GM12878 (cell line): ENCODE measurements at regions not wholly inside any gene's neighbourhood (a gene's known extent, or its start where the extent isn't known, plus 50 kb on each side); places are given as distances from the start of the nearest gene placed in this dataset.

ENCODE experiments used
- ATAC-seq: fragments of 200-7000 bp; cut with Tn5 transposase; 3 replicates; pipeline ENCODE4 v1.9.1; 2020; ENCODE audit warnings: mild to moderate bottlenecking, moderate library complexity
- BruUV-seq: library from RNA; stranded (reverse); fragments of 400-500 nt; replicated peaks from 2 replicates; lab custom pipeline; 2021; lab: Mats Ljungman, UMichigan
- CTCF ChIA-PET: fragments of 300-600 bp; sonication (Branson Sonifier 250); formaldehyde crosslinking; extraction: SDS; loops from one replicate; lab custom pipeline; 2021; ENCODE audit warnings: inconsistent platforms; lab: Yijun Ruan, JAX
- POLR2A ChIA-PET: fragments of 350-600 bp; formaldehyde crosslinking; extraction: SDS; loops from one replicate; lab custom pipeline; 2021; ENCODE audit warnings: inconsistent platforms; lab: Charles Lee
- RAD21 ChIA-PET: fragments of 300-600 bp; sonication (Branson Sonifier 250); formaldehyde crosslinking; loops from one replicate; lab custom pipeline; 2023; ENCODE audit warnings: antibody characterized with exemption; ENCODE audit not compliant: unreplicated experiment; lab: Charles Lee
- SMC1A ChIA-PET: fragments of 300-600 bp; sonication (Branson Sonifier 250); formaldehyde crosslinking; loops from one replicate; lab custom pipeline; 2023; ENCODE audit not compliant: unreplicated experiment, uncharacterized antibody; lab: Charles Lee
- DNase-seq: peaks from one replicate; pipeline ENCODE4 v3.0.0-alpha.2; 2011; ENCODE audit warnings: low read depth, low spot score
- FAIRE-seq: peaks from 3 replicates; lab custom pipeline; 2011; peaks lifted over from hg19 to GRCh38; lab: Jason Lieb, UNC
- H2AFZ ChIP-seq: 2 replicates; pipeline ENCODE4 v1.6.0; 2011; ENCODE audit warnings: low read depth, low read length, control low read depth; ENCODE audit not compliant: control insufficient read depth
- H3K27ac ChIP-seq: 2 replicates; pipeline ENCODE4 v1.5.1; 2011; ENCODE audit warnings: control low read depth; ENCODE audit not compliant: control insufficient read depth, insufficient read depth
- H3K27me3 ChIP-seq, 2 experiments: replicated peaks in 1 of 2; 2 replicates each; pipeline versions ENCODE4 v1.6.0 to v1.6.1; 2011; ENCODE audit warnings: low read length in 1 of 2; ENCODE audit not compliant: control insufficient read depth in 2 of 2, insufficient read depth in 2 of 2
- H3K36me3 ChIP-seq, 2 experiments: 2 replicates each; pipeline ENCODE4 v1.5.1; 2011; ENCODE audit warnings: low read length in 1 of 2; ENCODE audit not compliant: control insufficient read depth in 2 of 2, insufficient read depth in 2 of 2
- H3K4me1 ChIP-seq: 2 replicates; pipeline ENCODE4 v1.6.1; 2011; ENCODE audit warnings: mild to moderate bottlenecking, low read length, moderate library complexity, mixed read lengths; ENCODE audit not compliant: control insufficient read depth, insufficient read depth
- H3K4me2 ChIP-seq: 2 replicates; pipeline ENCODE4 v1.6.0; 2011; ENCODE audit warnings: control low read depth; ENCODE audit not compliant: control insufficient read depth, insufficient read depth
- H3K4me3 ChIP-seq: fragments of 200-600 bp; sonication (generic); 2 replicates; pipeline ENCODE4 v1.5.1; 2016
- H3K79me2 ChIP-seq: 2 replicates; pipeline ENCODE4 v1.6.0; 2011; ENCODE audit warnings: low read length; ENCODE audit not compliant: control insufficient read depth, insufficient read depth
- H3K9ac ChIP-seq: 2 replicates; pipeline ENCODE4 v1.8.0; 2011; ENCODE audit warnings: low read length, control low read depth, mixed read lengths; ENCODE audit not compliant: control insufficient read depth, insufficient read depth
- H3K9me3 ChIP-seq: replicated peaks from 3 replicates; pipeline ENCODE4 v1.5.1; 2011; ENCODE audit warnings: mild to moderate bottlenecking, low read length; ENCODE audit not compliant: control insufficient read depth, insufficient read depth
- H4K20me1 ChIP-seq: 2 replicates; pipeline ENCODE4 v1.6.0; 2011; ENCODE audit not compliant: control insufficient read depth, insufficient read depth
- ATF7 ChIP-seq: fragments of 450-650 bp; IDR thresholded peaks from 2 replicates; pipeline ENCODE4 v1.6.1; 2016; ENCODE audit warnings: low read depth, mild to moderate bottlenecking
- DPF2 ChIP-seq: fragments of 450-650 bp; IDR thresholded peaks from 2 replicates; pipeline ENCODE4 v1.6.1; 2017; ENCODE audit warnings: mild to moderate bottlenecking
- EED ChIP-seq: sonication (generic); IDR thresholded peaks from 2 replicates; pipeline ENCODE4 v1.6.1; 2016; ENCODE audit warnings: antibody characterized with exemption, low read depth
- HDGF ChIP-seq: fragments of 450-650 bp; IDR thresholded peaks from 2 replicates; pipeline ENCODE4 v1.6.1; 2016; ENCODE audit warnings: antibody characterized with exemption
- HSF1 ChIP-seq: fragments of 150-350 bp; IDR thresholded peaks from 2 replicates; pipeline ENCODE4 v1.6.1; 2014; ENCODE audit warnings: mild to moderate bottlenecking, low read depth, low read length
- MTA2 ChIP-seq: fragments of 450-650 bp; IDR thresholded peaks from 2 replicates; pipeline ENCODE4 v1.6.1; 2016; ENCODE audit warnings: low read depth, mild to moderate bottlenecking, moderate library complexity
- NBN ChIP-seq: fragments of 450-650 bp; IDR thresholded peaks from 2 replicates; pipeline ENCODE4 v1.6.1; 2016
- RUNX3 ChIP-seq: IDR thresholded peaks from 2 replicates; pipeline ENCODE4 v1.6.1; 2012; ENCODE audit warnings: low read length, inconsistent platforms
- SUZ12 ChIP-seq: fragments of 200-600 bp; sonication (generic); IDR thresholded peaks from one replicate; pipeline ENCODE4 v1.6.1; 2018; ENCODE audit warnings: antibody characterized with exemption, mild to moderate bottlenecking; ENCODE audit not compliant: unreplicated experiment
- TAF1 ChIP-seq: IDR thresholded peaks from 2 replicates; pipeline ENCODE4 v1.6.1; 2011; ENCODE audit warnings: mild to moderate bottlenecking, low read depth, low read length, borderline replicate concordance
- TBL1XR1 ChIP-seq: IDR thresholded peaks from 2 replicates; pipeline ENCODE4 v1.6.1; 2012; ENCODE audit warnings: low read depth, low read length, improper control_type of control experiment
- TCF12 ChIP-seq: IDR thresholded peaks from 2 replicates; pipeline ENCODE4 v1.6.1; 2011; ENCODE audit warnings: low read depth, mild to moderate bottlenecking, low read length
- TCF3 ChIP-seq: IDR thresholded peaks from 2 replicates; pipeline ENCODE4 v1.6.1; 2012; ENCODE audit warnings: low read depth, mild to moderate bottlenecking, low read length, borderline replicate concordance; ENCODE audit not compliant: insufficient read depth
- YBX1 ChIP-seq: fragments of 450-650 bp; IDR thresholded peaks from 2 replicates; pipeline ENCODE4 v1.6.1; 2016; ENCODE audit warnings: antibody characterized with exemption
- ZBTB33 ChIP-seq: fragments of 450-650 bp; IDR thresholded peaks from 2 replicates; pipeline ENCODE4 v1.6.1; 2017; ENCODE audit warnings: mild to moderate bottlenecking
- WGBS: methylation state at CpG from one replicate; pipeline ENCODE4 v1.1.6; 2016; ENCODE audit warnings: low lambda C conversion rate; ENCODE audit not compliant: insufficient replicate concordance, insufficient coverage; ENCODE audit errors: missing lambda C conversion rate; 5-methylcytosine and 5-hydroxymethylcytosine counted together
- in situ Hi-C: fragments of 300-500 bp; cut with MboI; formaldehyde crosslinking; loops from 9 replicates; pipeline ENCODE4 v1.14.3; 2018; ENCODE audit warnings: mixed read lengths
- intact Hi-C: fragments of 100-400 bp; cut with micrococcal nuclease; formaldehyde crosslinking; loops from one replicate; pipeline ENCODE4 v1.14.2; 2022; ENCODE audit not compliant: unreplicated experiment

DNA sequence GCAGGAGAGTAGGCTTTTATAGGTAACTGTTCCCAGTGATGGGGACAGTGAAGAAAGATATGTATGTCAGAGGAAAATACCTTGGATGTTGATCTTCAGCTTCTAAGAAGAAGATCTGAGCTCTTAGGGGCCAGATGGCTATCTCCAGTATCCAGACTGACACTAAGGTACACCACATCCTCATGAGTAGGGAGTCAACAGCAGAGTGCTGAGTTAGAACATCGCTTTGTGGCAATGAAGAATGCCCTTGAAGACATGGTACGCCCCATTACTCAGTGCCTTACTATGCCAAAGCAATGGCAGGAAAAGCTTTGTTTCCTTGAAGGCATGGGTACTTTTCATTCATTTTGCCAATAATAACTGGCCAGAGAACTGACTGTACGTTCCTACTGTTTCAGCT lies 263.7 kb downstream of the CEMIP2 start:
- Histone ChIP-seq H3K4me1 (no peaks in the 10 kb centered on the region), H3K36me3 (no peaks in the 10 kb centered on the region), H3K79me2 (no peaks in the 10 kb centered on the region), H3K27me3 (no peaks in the 10 kb centered on the region), H2AFZ (no peak overlapping the region), H3K9ac (no peak overlapping the region), H4K20me1 (no peaks in the 10 kb centered on the region), H3K4me2 (no peak overlapping the region), H3K9me3 (no peaks in the 10 kb centered on the region), H3K4me3 (no peak overlapping the region), H3K27ac (no peak overlapping the region)
- ATAC-seq (no peak), FAIRE-seq (no peak), DNase-seq (no peak)
- in situ Hi-C loops, result no loop called here
- RAD21 ChIA-PET, result no interaction called here
- no TSS peak for BruUV-seq
- CTCF ChIA-PET, result no interaction called here
- SMC1A ChIA-PET, result no interaction called here
- POLR2A ChIA-PET, result no interaction called here
- intact Hi-C loops, result no loop called here
- 22% methylated on average over 3 of the region's 3 CpGs for WGBS
- no peak for TF ChIP-seq MTA2
- TF ChIP-seq RUNX3, result no peak
- no peak for TF ChIP-seq EED
- TF ChIP-seq ATF7, result no peak
- TF ChIP-seq TCF12, result no peak
- no peak for TF ChIP-seq DPF2
- no peak for TF ChIP-seq TCF3
- TF ChIP-seq TAF1, result no peak
- TF ChIP-seq YBX1, result no peak
- TF ChIP-seq HSF1, result no peak
- no peak for TF ChIP-seq HDGF
- no peak for TF ChIP-seq ZBTB33
- no peak for TF ChIP-seq SUZ12
- TF ChIP-seq TBL1XR1, result no peak
- TF ChIP-seq NBN, result no peak
